SK-N-SH (cell line): ENCODE measurements at regions not wholly inside any gene's neighbourhood (a gene's known extent, or its start where the extent isn't known, plus 50 kb on each side); places are given as distances from the start of the nearest gene placed in this dataset.

ENCODE experiments used
- GABPA ChIP-seq: IDR thresholded peaks from 2 replicates; pipeline ENCODE4 v1.4.0; 2012; ENCODE audit warnings: low read depth, mild to moderate bottlenecking
- MAX ChIP-seq: IDR thresholded peaks from 2 replicates; pipeline ENCODE4 v1.4.0; 2012; ENCODE audit warnings: low read depth
- MEF2A ChIP-seq: IDR thresholded peaks from 2 replicates; pipeline ENCODE4 v1.4.0; 2012; ENCODE audit warnings: low read depth, borderline replicate concordance
- MXI1 ChIP-seq: IDR thresholded peaks from 2 replicates; pipeline ENCODE4 v1.6.1; 2012; ENCODE audit warnings: mild to moderate bottlenecking, low read depth, low read length, improper control_type of control experiment
- NRF1 ChIP-seq: IDR thresholded peaks from 2 replicates; pipeline ENCODE4 v1.6.1; 2012; ENCODE audit warnings: low read depth, mild to moderate bottlenecking, low read length
- POLR2AphosphoS5 ChIP-seq: IDR thresholded peaks from 2 replicates; pipeline ENCODE4 v1.6.1; 2012; ENCODE audit warnings: low read depth, low read length
- RCOR1 ChIP-seq: fragments of 150-350 bp; IDR thresholded peaks from 2 replicates; pipeline ENCODE4 v1.6.1; 2017; ENCODE audit warnings: antibody characterized with exemption, low read length
- REST ChIP-seq: IDR thresholded peaks from 2 replicates; pipeline ENCODE4 v1.6.1; 2012; ENCODE audit warnings: mild to moderate bottlenecking, low read depth, low read length, moderate library complexity
- TAF1 ChIP-seq: IDR thresholded peaks from 2 replicates; pipeline ENCODE4 v1.6.1; 2012; ENCODE audit warnings: low read depth, mild to moderate bottlenecking, low read length, moderate library complexity, borderline replicate concordance
- YY1 ChIP-seq: IDR thresholded peaks from 2 replicates; pipeline ENCODE4 v1.4.0; 2012; ENCODE audit warnings: low read depth, mild to moderate bottlenecking
- TF ChIP-seq, protein P1 (sequence below): fragments of 200-600 bp; sonication (generic); IDR thresholded peaks from 2 replicates; pipeline ENCODE4 v1.6.1; 2017; ENCODE audit warnings: antibody characterized with exemption, mild to moderate bottlenecking, moderate library complexity
- TF ChIP-seq, protein P2 (sequence below): fragments of 150-350 bp; IDR thresholded peaks from 2 replicates; pipeline ENCODE4 v1.6.1; 2017; ENCODE audit warnings: antibody characterized with exemption, low read length, low read depth, borderline replicate concordance
- TF ChIP-seq, protein P3 (sequence below): IDR thresholded peaks from 2 replicates; pipeline ENCODE4; 2012
- TF ChIP-seq, protein P4 (sequence below): fragments of 150-350 bp; IDR thresholded peaks from 2 replicates; pipeline ENCODE4 v1.6.1; 2016; ENCODE audit warnings: mild to moderate bottlenecking, low read depth, low read length

GRCh38 chr2:125042727-125043126 is 1017.6 kb downstream of the CNTNAP5 start:
- no peak for TF ChIP-seq MAX
- TF ChIP-seq, protein P1, sequence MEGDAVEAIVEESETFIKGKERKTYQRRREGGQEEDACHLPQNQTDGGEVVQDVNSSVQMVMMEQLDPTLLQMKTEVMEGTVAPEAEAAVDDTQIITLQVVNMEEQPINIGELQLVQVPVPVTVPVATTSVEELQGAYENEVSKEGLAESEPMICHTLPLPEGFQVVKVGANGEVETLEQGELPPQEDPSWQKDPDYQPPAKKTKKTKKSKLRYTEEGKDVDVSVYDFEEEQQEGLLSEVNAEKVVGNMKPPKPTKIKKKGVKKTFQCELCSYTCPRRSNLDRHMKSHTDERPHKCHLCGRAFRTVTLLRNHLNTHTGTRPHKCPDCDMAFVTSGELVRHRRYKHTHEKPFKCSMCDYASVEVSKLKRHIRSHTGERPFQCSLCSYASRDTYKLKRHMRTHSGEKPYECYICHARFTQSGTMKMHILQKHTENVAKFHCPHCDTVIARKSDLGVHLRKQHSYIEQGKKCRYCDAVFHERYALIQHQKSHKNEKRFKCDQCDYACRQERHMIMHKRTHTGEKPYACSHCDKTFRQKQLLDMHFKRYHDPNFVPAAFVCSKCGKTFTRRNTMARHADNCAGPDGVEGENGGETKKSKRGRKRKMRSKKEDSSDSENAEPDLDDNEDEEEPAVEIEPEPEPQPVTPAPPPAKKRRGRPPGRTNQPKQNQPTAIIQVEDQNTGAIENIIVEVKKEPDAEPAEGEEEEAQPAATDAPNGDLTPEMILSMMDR: no peak
- no peak for TF ChIP-seq GABPA
- TF ChIP-seq, protein P2, sequence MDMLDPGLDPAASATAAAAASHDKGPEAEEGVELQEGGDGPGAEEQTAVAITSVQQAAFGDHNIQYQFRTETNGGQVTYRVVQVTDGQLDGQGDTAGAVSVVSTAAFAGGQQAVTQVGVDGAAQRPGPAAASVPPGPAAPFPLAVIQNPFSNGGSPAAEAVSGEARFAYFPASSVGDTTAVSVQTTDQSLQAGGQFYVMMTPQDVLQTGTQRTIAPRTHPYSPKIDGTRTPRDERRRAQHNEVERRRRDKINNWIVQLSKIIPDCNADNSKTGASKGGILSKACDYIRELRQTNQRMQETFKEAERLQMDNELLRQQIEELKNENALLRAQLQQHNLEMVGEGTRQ: no peak
- TF ChIP-seq REST: no peak
- TF ChIP-seq POLR2AphosphoS5: no peak
- no peak for TF ChIP-seq RCOR1
- no peak for TF ChIP-seq MEF2A
- no peak for TF ChIP-seq TAF1
- TF ChIP-seq MXI1: no peak
- TF ChIP-seq, protein P3, sequence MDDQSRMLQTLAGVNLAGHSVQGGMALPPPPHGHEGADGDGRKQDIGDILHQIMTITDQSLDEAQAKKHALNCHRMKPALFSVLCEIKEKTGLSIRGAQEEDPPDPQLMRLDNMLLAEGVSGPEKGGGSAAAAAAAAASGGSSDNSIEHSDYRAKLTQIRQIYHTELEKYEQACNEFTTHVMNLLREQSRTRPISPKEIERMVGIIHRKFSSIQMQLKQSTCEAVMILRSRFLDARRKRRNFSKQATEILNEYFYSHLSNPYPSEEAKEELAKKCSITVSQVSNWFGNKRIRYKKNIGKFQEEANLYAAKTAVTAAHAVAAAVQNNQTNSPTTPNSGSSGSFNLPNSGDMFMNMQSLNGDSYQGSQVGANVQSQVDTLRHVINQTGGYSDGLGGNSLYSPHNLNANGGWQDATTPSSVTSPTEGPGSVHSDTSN: no peak
- TF ChIP-seq, protein P4, sequence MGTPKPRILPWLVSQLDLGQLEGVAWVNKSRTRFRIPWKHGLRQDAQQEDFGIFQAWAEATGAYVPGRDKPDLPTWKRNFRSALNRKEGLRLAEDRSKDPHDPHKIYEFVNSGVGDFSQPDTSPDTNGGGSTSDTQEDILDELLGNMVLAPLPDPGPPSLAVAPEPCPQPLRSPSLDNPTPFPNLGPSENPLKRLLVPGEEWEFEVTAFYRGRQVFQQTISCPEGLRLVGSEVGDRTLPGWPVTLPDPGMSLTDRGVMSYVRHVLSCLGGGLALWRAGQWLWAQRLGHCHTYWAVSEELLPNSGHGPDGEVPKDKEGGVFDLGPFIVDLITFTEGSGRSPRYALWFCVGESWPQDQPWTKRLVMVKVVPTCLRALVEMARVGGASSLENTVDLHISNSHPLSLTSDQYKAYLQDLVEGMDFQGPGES: no peak
- TF ChIP-seq NRF1: no peak
- TF ChIP-seq YY1: no peak
